ENCODE measurements at regions not wholly inside any gene's neighbourhood (a gene's known extent, or its start where the extent isn't known, plus 50 kb on each side); places are given as distances from the start of the nearest gene placed in this dataset.

GRCh38 chr2:53260568-53260967, 507.0 kb upstream of the CHAC2 start:
- DNase-seq (ENCODE audit: low spot score) (no peak), ATAC-seq (no peak)
- Histone ChIP-seq H3K4me3 (no peak overlapping the region), H2AFZ (no peak overlapping the region), H3K9me2 (ENCODE audit: insufficient read depth) (peaks cover 3% of the 10 kb centered on the region; the same call in 1 of the 2 replicates), H3K4me2 (no peak overlapping the region), H3K27ac (ENCODE audit: low read depth) (no peak overlapping the region), H3F3A (replicated peaks; ENCODE audit: low read depth) (no peaks in the 10 kb centered on the region), H3K27me3 (ENCODE audit: insufficient read depth) (no peaks in the 10 kb centered on the region), H3K36me3 (ENCODE audit: insufficient read depth) (no peaks in the 10 kb centered on the region), H3K4me1 (ENCODE audit: insufficient read depth) (no peaks in the 10 kb centered on the region), H3K79me2 (replicated peaks; ENCODE audit: insufficient read depth) (no peaks in the 10 kb centered on the region), H4K20me1 (replicated peaks; ENCODE audit: insufficient read depth) (no peaks in the 10 kb centered on the region)
- peaks cover 2% of the 10 kb centered on the region for H3K27me3 Mint-ChIP-seq (ENCODE audit: insufficient read depth, low read depth, poor library complexity)
- peaks cover 10% of the 10 kb centered on the region; the same call in 2 of the 3 replicates for H3K9me3 Mint-ChIP-seq
- no peak overlapping the region for H3K4me3 Mint-ChIP-seq
- no peaks in the 10 kb centered on the region; the same call in 1 of the 3 replicates for H3K36me3 Mint-ChIP-seq (ENCODE audit: low read depth)
- H3K27ac Mint-ChIP-seq, result no peak overlapping the region
- H3K4me1 Mint-ChIP-seq, result peaks cover 3% of the 10 kb centered on the region; the same call in 1 of the 3 replicates
- no peak for TF ChIP-seq EZH2phosphoT487 (IDR thresholded peaks at IDR 0.05; ENCODE audit: unreplicated experiment)
- TF ChIP-seq STAT1 (IDR thresholded peaks at IDR 0.05; ENCODE audit: unreplicated experiment), result no peak
- no peak for TF ChIP-seq ETS1 (IDR thresholded peaks at IDR 0.05)
- TF ChIP-seq, protein P1, sequence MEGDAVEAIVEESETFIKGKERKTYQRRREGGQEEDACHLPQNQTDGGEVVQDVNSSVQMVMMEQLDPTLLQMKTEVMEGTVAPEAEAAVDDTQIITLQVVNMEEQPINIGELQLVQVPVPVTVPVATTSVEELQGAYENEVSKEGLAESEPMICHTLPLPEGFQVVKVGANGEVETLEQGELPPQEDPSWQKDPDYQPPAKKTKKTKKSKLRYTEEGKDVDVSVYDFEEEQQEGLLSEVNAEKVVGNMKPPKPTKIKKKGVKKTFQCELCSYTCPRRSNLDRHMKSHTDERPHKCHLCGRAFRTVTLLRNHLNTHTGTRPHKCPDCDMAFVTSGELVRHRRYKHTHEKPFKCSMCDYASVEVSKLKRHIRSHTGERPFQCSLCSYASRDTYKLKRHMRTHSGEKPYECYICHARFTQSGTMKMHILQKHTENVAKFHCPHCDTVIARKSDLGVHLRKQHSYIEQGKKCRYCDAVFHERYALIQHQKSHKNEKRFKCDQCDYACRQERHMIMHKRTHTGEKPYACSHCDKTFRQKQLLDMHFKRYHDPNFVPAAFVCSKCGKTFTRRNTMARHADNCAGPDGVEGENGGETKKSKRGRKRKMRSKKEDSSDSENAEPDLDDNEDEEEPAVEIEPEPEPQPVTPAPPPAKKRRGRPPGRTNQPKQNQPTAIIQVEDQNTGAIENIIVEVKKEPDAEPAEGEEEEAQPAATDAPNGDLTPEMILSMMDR (conservative IDR thresholded peaks at IDR 0.05; ENCODE audit: low read depth in 2 of 2), result no peak
- TF ChIP-seq NANOG (IDR thresholded peaks at IDR 0.05; ENCODE audit: borderline replicate concordance), result no peak

DNA sequence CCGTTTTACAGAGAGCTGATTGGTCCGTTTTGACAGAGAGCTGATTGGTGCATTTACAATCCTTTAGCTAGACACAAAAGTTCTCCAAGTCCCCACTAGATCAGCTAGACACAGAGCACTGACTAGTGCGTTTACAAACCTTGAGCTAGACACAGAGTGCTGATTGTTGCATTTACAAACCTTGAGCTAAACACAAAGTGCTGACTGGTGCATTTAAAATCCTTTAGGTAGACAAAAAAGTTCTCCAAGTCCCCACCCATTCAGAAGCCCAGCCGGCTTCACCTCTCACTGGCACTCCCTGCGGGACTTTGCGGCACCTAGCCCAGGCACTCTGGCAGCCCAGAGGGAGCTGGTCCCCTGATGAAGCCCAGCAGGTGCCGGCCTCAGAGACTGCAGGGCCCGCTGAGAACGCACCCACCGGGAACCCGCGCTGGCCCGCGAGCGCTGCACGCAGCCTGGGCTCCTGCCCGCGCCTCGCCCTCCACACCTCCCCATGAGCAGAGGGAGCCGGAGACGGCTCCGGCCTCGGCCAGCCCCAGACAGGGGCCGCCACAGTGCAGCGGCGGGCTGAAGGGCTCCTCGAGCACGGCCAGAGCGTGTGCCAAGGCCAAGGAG, 508.1 kb upstream of the CHAC2 start:
- H3K4me1 Mint-ChIP-seq, result no peaks in the 10 kb centered on the region
- TF ChIP-seq ZNF114 (CRISPR knock-in tag; IDR thresholded peaks at IDR 0.05) (no peak), STAT1 (IDR thresholded peaks at IDR 0.05; ENCODE audit: unreplicated experiment) (no peak), ETS1 (IDR thresholded peaks at IDR 0.05) (no peak), CREB1 (CRISPR knock-in tag; IDR thresholded peaks at IDR 0.05; ENCODE audit: low read depth) (no peak), JUNB (IDR thresholded peaks at IDR 0.05; ENCODE audit: unreplicated experiment) (no peak)
- TF ChIP-seq, protein P2, sequence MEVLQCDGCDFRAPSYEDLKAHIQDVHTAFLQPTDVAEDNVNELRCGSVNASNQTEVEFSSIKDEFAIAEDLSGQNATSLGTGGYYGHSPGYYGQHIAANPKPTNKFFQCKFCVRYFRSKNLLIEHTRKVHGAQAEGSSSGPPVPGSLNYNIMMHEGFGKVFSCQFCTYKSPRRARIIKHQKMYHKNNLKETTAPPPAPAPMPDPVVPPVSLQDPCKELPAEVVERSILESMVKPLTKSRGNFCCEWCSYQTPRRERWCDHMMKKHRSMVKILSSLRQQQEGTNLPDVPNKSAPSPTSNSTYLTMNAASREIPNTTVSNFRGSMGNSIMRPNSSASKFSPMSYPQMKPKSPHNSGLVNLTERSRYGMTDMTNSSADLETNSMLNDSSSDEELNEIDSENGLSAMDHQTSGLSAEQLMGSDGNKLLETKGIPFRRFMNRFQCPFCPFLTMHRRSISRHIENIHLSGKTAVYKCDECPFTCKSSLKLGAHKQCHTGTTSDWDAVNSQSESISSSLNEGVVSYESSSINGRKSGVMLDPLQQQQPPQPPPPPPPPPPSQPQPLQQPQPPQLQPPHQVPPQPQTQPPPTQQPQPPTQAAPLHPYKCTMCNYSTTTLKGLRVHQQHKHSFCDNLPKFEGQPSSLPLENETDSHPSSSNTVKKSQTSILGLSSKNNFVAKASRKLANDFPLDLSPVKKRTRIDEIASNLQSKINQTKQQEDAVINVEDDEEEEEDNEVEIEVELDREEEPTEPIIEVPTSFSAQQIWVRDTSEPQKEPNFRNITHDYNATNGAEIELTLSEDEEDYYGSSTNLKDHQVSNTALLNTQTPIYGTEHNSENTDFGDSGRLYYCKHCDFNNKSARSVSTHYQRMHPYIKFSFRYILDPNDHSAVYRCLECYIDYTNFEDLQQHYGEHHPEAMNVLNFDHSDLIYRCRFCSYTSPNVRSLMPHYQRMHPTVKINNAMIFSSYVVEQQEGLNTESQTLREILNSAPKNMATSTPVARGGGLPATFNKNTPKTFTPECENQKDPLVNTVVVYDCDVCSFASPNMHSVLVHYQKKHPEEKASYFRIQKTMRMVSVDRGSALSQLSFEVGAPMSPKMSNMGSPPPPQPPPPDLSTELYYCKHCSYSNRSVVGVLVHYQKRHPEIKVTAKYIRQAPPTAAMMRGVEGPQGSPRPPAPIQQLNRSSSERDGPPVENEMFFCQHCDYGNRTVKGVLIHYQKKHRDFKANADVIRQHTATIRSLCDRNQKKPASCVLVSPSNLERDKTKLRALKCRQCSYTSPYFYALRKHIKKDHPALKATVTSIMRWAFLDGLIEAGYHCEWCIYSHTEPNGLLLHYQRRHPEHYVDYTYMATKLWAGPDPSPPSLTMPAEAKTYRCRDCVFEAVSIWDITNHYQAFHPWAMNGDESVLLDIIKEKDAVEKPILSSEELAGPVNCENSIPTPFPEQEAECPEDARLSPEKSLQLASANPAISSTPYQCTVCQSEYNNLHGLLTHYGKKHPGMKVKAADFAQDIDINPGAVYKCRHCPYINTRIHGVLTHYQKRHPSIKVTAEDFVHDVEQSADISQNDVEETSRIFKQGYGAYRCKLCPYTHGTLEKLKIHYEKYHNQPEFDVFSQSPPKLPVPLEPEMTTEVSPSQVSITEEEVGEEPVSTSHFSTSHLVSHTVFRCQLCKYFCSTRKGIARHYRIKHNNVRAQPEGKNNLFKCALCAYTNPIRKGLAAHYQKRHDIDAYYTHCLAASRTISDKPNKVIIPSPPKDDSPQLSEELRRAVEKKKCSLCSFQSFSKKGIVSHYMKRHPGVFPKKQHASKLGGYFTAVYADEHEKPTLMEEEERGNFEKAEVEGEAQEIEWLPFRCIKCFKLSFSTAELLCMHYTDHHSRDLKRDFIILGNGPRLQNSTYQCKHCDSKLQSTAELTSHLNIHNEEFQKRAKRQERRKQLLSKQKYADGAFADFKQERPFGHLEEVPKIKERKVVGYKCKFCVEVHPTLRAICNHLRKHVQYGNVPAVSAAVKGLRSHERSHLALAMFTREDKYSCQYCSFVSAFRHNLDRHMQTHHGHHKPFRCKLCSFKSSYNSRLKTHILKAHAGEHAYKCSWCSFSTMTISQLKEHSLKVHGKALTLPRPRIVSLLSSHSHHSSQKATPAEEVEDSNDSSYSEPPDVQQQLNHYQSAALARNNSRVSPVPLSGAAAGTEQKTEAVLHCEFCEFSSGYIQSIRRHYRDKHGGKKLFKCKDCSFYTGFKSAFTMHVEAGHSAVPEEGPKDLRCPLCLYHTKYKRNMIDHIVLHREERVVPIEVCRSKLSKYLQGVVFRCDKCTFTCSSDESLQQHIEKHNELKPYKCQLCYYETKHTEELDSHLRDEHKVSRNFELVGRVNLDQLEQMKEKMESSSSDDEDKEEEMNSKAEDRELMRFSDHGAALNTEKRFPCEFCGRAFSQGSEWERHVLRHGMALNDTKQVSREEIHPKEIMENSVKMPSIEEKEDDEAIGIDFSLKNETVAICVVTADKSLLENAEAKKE (CRISPR knock-in tag; IDR thresholded peaks at IDR 0.05), result no peak

More for the DNA sequence above, 508.1 kb upstream of the CHAC2 start:
- H3K79me2 ChIP-seq (replicated peaks; ENCODE audit: insufficient read depth), result no peaks in the 10 kb centered on the region
- no peaks in the 10 kb centered on the region for H4K20me1 ChIP-seq (replicated peaks; ENCODE audit: insufficient read depth)
- H3F3A ChIP-seq (replicated peaks; ENCODE audit: low read depth), result no peaks in the 10 kb centered on the region
- no peak overlapping the region for H3K27ac Mint-ChIP-seq
- H3K36me3 ChIP-seq (ENCODE audit: insufficient read depth), result no peaks in the 10 kb centered on the region
- ATAC-seq (no peak), DNase-seq (ENCODE audit: low spot score) (no peak)
- no peak overlapping the region for H3K27ac ChIP-seq (ENCODE audit: low read depth)
- no peaks in the 10 kb centered on the region for H3K4me1 ChIP-seq (ENCODE audit: insufficient read depth)
- H3K4me3 ChIP-seq, result no peak overlapping the region
- H3K9me2 ChIP-seq (ENCODE audit: insufficient read depth), result peaks cover 3% of the 10 kb centered on the region; the same call in 1 of the 2 replicates
- no peaks in the 10 kb centered on the region for H3K27me3 ChIP-seq (ENCODE audit: insufficient read depth)
- H3K4me2 ChIP-seq, result no peak overlapping the region
- H2AFZ ChIP-seq, result no peak overlapping the region
- H3K36me3 Mint-ChIP-seq (ENCODE audit: low read depth), result no peaks in the 10 kb centered on the region; the same call in 1 of the 3 replicates
- peaks cover 10% of the 10 kb centered on the region; the same call in 2 of the 3 replicates for H3K9me3 Mint-ChIP-seq
- H3K27me3 Mint-ChIP-seq (ENCODE audit: insufficient read depth, low read depth, poor library complexity), result peaks cover 2% of the 10 kb centered on the region
- no peak overlapping the region for H3K4me3 Mint-ChIP-seq

All from GM23338 (cell line).